ENCODE measurements at regions not wholly inside any gene's neighbourhood (a gene's known extent, or its start where the extent isn't known, plus 50 kb on each side); places are given as distances from the start of the nearest gene placed in this dataset.
"Not testable (repeated sequence)": the region's sequence is repeated elsewhere in the genome, so short reads cannot be mapped to it uniquely, and the experiment has no call there.

- DNase-seq (ENCODE audit: low read depth), result no peak
Measured at GRCh38 chrX:63466690-63467089, 115.6 kb upstream of the SPIN4 start.

- no peak for DNase-seq (ENCODE audit: low read depth)
Measured at GRCh38 chrX:63458981-63459380, 107.8 kb upstream of the SPIN4 start.

GRCh38 chrX:63453571-63453970 lies 102.4 kb upstream of the SPIN4 start:
- no peak for DNase-seq (ENCODE audit: low read depth)

DNA sequence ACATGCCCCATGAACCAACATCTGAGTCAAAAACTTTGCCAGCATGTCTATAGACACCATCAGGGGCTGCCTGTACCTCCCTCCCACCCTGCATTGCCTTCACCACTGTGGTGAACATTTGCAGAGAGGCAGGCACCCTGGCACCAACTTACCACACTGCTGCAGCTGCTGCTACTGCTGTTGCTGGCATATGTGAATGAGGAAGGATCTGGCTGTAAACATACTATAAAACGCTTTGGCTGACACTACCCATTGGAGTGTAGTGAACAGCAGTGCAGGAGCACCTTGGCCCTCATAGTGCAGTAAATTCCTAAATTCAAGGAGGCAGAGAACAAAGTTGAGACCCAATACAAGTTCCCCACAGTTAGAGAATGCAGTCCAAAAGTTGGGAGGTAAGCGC lies 90.6 kb upstream of the SPIN4 start:
- no peak for DNase-seq (ENCODE audit: low read depth)

GRCh38 chrX:63439580-63439979 lies 88.4 kb upstream of the SPIN4 start:
- no peak for DNase-seq (ENCODE audit: low read depth)

DNA sequence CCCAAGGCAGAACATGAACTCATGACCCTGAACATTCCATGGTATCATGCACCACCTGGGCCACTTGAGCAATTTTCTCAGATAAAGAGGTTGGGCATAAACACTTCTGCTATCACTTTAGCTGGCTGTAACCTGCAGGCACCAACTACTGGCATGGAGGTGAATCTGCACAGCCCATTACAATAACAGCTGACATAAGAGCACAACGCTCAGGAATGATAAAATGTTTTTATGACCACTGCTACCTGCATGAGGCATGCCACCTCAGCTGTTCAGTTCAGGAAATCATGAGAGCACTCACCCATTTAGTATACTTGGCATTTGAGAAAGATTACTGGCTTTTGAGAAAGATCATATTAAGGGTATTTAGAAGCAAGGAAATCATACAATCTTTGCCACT lies 85.7 kb upstream of the SPIN4 start:
- DNase-seq (ENCODE audit: low read depth), result no peak

- no peak for DNase-seq (ENCODE audit: low read depth)
Measured at GRCh38 chrX:63434665-63435064, 83.5 kb upstream of the SPIN4 start.

- no peak for DNase-seq (ENCODE audit: low read depth)
Measured at GRCh38 chrX:63434206-63434605, 83.1 kb upstream of the SPIN4 start.

GRCh38 chrX:63430026-63430425 lies 78.9 kb upstream of the SPIN4 start:
- no peak for DNase-seq (ENCODE audit: low read depth)

- no peak for DNase-seq (ENCODE audit: low read depth)
Measured at GRCh38 chrX:63428348-63428747, 77.2 kb upstream of the SPIN4 start.

DNA sequence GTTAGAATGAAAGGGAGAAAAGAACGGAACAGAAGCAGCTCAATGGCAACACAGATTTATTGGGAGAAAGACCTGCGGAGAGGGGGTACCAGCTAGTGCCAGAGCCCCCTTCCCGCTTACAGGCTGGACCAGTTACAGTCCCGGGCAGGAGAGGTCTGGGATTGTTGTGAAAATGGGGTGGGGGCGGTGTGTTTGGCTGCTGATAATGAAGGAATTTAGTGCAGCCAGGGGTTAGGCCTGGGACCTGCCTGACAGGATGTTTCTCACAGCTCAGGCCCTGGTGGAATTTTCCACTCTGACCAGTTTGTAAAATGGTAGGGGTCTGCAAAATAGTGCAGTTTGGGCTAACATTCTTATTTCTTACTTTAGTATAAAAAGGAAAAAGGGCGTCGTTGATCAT lies 75.4 kb upstream of the SPIN4 start:
- DNase-seq (ENCODE audit: low read depth), result no peak

GRCh38 chrX:63424063-63424462 lies 72.9 kb upstream of the SPIN4 start:
- no peak for DNase-seq (ENCODE audit: low read depth)

DNA sequence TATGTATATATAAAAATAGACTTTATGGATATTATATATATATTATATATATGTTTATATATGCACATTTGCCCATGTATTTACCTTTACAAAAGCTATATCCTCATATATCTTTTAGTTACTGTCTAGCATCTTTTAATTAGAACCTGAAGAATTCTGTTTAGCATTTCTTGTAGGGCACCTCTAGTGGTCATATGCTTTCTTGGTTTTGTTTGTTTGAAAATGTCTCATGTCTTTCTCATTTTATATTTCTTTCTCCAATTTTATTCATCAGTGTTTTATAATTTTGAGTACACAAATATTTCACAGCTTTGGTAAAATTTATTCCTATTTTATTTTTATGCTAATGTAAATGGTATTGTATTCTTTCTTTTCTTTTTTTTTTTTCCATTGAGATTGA lies 70.3 kb upstream of the SPIN4 start:
- DNase-seq (ENCODE audit: low read depth), result no peak

- no peak for DNase-seq (ENCODE audit: low read depth)
Measured at GRCh38 chrX:63418211-63418610, 67.1 kb upstream of the SPIN4 start.

DNA sequence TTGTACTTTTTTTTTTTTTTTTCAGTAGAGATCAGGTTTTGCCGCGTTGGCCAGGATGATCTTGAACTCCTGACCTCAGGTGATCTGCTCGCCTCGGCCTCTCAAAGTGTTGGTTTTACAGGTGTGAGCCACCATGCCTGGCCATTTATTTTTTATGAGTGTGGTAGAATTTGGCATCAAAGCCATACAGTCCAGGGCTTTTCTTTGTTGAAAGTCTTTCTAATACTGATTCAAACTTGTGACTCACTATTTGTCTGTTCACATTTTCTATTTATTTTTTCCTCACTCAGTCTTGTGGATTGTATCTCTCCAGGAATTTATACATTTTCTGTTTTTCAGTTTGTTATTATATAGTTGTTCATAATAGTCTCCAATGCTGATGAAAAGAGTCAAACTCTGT lies 66.5 kb upstream of the SPIN4 start:
- no peak for DNase-seq (ENCODE audit: low read depth)

DNA sequence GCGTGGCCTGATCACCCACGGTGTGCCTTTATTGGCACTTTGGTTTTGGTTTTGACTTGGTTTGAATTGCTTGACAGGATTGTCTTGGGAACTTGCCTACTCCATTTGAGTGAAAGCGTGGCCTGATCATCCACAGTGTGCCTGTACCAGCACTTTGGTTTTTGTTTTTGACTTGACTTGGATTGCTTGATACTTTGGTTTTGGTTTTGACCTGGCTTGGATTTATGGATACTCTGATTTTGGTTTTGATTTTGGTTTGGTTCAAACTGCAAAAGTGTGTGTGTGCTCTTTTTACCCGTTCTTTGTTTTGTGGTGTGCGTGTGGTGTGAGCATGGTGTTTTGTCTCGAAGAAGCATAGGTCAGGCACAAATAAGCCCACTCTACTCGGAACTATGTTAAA lies 58.8 kb upstream of the SPIN4 start:
- not testable (repeated sequence) for DNase-seq (ENCODE audit: low read depth)

GRCh38 chrX:63408050-63408449 lies 56.9 kb upstream of the SPIN4 start:
- no peak for DNase-seq (ENCODE audit: low read depth)

- DNase-seq (ENCODE audit: low read depth), result no peak
Measured at GRCh38 chrX:63404332-63404731, 53.2 kb upstream of the SPIN4 start.

- no peak for DNase-seq (ENCODE audit: low read depth)
Measured at GRCh38 chrX:63402106-63402505, 51.0 kb upstream of the SPIN4 start.
